Keratinocyte (primary cell): ENCODE measurements at regions not wholly inside any gene's neighbourhood (a gene's known extent, or its start where the extent isn't known, plus 50 kb on each side); places are given as distances from the start of the nearest gene placed in this dataset.

Experiments used
- DNase-seq: peaks from one replicate; pipeline ENCODE4 v3.0.0-alpha.2; 2011; ENCODE audit warnings: low read depth, missing footprints, low spot score
- FAIRE-seq: peaks from 2 replicates; lab custom pipeline; 2011; peaks lifted over from hg19 to GRCh38; lab: Jason Lieb, UNC
- H2AFZ ChIP-seq: 2 replicates; pipeline ENCODE4 v1.6.0; 2012; ENCODE audit warnings: low read length, control low read depth, inconsistent platforms; ENCODE audit not compliant: control insufficient read depth
- H3K27ac ChIP-seq: 2 replicates; pipeline ENCODE4 v1.5.1; 2011; ENCODE audit warnings: low read length; ENCODE audit not compliant: control insufficient read depth, insufficient read depth
- H3K27me3 ChIP-seq: 3 replicates; pipeline ENCODE4 v1.6.0; 2011; ENCODE audit warnings: low read length; ENCODE audit not compliant: control insufficient read depth, insufficient read depth; ENCODE audit errors: extremely low read depth
- H3K36me3 ChIP-seq, 2 experiments: 2 replicates in 1 of 2; 3 replicates in 1 of 2; pipeline ENCODE4 v1.5.1; 2011; ENCODE audit warnings: low read length in 2 of 2, mild to moderate bottlenecking in 1 of 2; ENCODE audit not compliant: control insufficient read depth in 2 of 2, insufficient read depth in 2 of 2; ENCODE audit errors: extremely low read depth in 1 of 2
- H3K4me1 ChIP-seq: 3 replicates; pipeline ENCODE4 v1.5.1; 2011; ENCODE audit warnings: low read length; ENCODE audit not compliant: control insufficient read depth, insufficient read depth; ENCODE audit errors: extremely low read depth
- H3K4me2 ChIP-seq: 3 replicates; pipeline ENCODE4 v1.6.0; 2011; ENCODE audit warnings: low read depth, low read length; ENCODE audit not compliant: control insufficient read depth, insufficient read depth; ENCODE audit errors: extremely low read depth
- H3K4me3 ChIP-seq, 3 experiments: fragments of 200-600 bp in 1 of 3; sonication (generic) in 1 of 3; 2 replicates in 2 of 3; 3 replicates in 1 of 3; pipeline ENCODE4 v1.5.1; 2011 to 2016; ENCODE audit warnings: low read length in 3 of 3, mild to moderate bottlenecking in 3 of 3, control low read depth in 2 of 3, inconsistent platforms in 1 of 3, low read depth in 1 of 3, mixed read lengths in 1 of 3, mixed run types in 1 of 3, moderate library complexity in 1 of 3; ENCODE audit not compliant: control insufficient read depth in 2 of 3, insufficient read depth in 2 of 3; ENCODE audit errors: extremely low read depth in 1 of 3
- H3K79me2 ChIP-seq: 2 replicates; pipeline ENCODE4 v1.6.0; 2012; ENCODE audit warnings: low read length; ENCODE audit not compliant: control insufficient read depth, insufficient read depth
- H3K9ac ChIP-seq: 3 replicates; pipeline ENCODE4 v1.6.0; 2011; ENCODE audit warnings: low read length; ENCODE audit not compliant: control insufficient read depth, insufficient read depth; ENCODE audit errors: extremely low read depth
- H3K9me1 ChIP-seq: 3 replicates; pipeline ENCODE4 v1.6.0; 2011; ENCODE audit warnings: low read length; ENCODE audit not compliant: control insufficient read depth, insufficient read depth; ENCODE audit errors: extremely low read depth
- H3K9me3 ChIP-seq: 2 replicates; pipeline ENCODE4 v1.5.1; 2012; ENCODE audit warnings: low read depth, low read length; ENCODE audit not compliant: control insufficient read depth
- H4K20me1 ChIP-seq: 3 replicates; pipeline ENCODE4 v1.6.0; 2011; ENCODE audit warnings: low read length; ENCODE audit not compliant: control insufficient read depth, insufficient read depth; ENCODE audit errors: extremely low read depth
- CTCF ChIP-seq, 3 experiments: IDR thresholded peaks in 1 of 3; conservative IDR thresholded peaks in 1 of 3; optimal IDR thresholded peaks in 1 of 3; 2 replicates in 2 of 3; 3 replicates in 1 of 3; pipeline versions ENCODE3 to v1.5.1; 2011; ENCODE audit warnings: low read length in 3 of 3, mild to moderate bottlenecking in 3 of 3, moderate library complexity in 2 of 3, control low read depth in 1 of 3, inconsistent platforms in 1 of 3; ENCODE audit not compliant: insufficient read depth in 2 of 3; ENCODE audit errors: extremely low read depth in 1 of 3
- EZH2 ChIP-seq: IDR thresholded peaks from one replicate; pipeline ENCODE4 v1.6.1; 2012; ENCODE audit warnings: inconsistent platforms, mild to moderate bottlenecking, low read length, moderate library complexity
- dilution Hi-C: fragments of 300-500 bp; cut with MboI; formaldehyde crosslinking; loops from one replicate; pipeline ENCODE4 v1.7.0; 2020; ENCODE audit warnings: low sequenced_read_pairs; ENCODE audit not compliant: extremely low pct_ligation_motif_present

- no peak overlapping the region for H3K27ac ChIP-seq
- H3K36me3 ChIP-seq = no peaks in the 10 kb centered on the region
- H3K27me3 ChIP-seq = no peaks in the 10 kb centered on the region
- H3K79me2 ChIP-seq = no peaks in the 10 kb centered on the region
- dilution Hi-C loops = no loop called here
- TF ChIP-seq CTCF (optimal IDR thresholded peaks at IDR 0.05 in 1 of 3, IDR thresholded peaks at IDR 0.05 in 1 of 3, conservative IDR thresholded peaks at IDR 0.05 in 1 of 3; ENCODE audit: extremely low read depth in 1 of 3, insufficient read depth in 2 of 3, low read length in 3 of 3) (no peak), EZH2 (no peak)
- no peak overlapping the region for H3K9ac ChIP-seq
- H3K4me1 ChIP-seq = peaks cover 22% of the 10 kb centered on the region
- H3K9me1 ChIP-seq = no peaks in the 10 kb centered on the region
- H2AFZ ChIP-seq = peak overlapping the region; percentile 38
- FAIRE-seq (peak; percentile 71), DNase-seq (no peak)
- H3K4me3 ChIP-seq = no peak overlapping the region
- no peaks in the 10 kb centered on the region for H3K9me3 ChIP-seq
- H3K4me2 ChIP-seq = no peak overlapping the region
- H4K20me1 ChIP-seq = no peaks in the 10 kb centered on the region
Observed at GRCh38 chr7:42414941-42415505, 178.0 kb upstream of the GLI3 start.

- H3K9me3 ChIP-seq = no peaks in the 10 kb centered on the region
- no peaks in the 10 kb centered on the region for H3K79me2 ChIP-seq
- peak; percentile 85 for FAIRE-seq
- dilution Hi-C loops = no loop called here
- peaks cover 22% of the 10 kb centered on the region for H3K4me1 ChIP-seq
- no peaks in the 10 kb centered on the region for H3K36me3 ChIP-seq
- no peaks in the 10 kb centered on the region for H3K27me3 ChIP-seq
- H2AFZ ChIP-seq = no peak overlapping the region
- no peak overlapping the region for H3K9ac ChIP-seq
- H3K4me2 ChIP-seq = peak overlapping the region; percentile 39
- TF ChIP-seq CTCF (optimal IDR thresholded peaks at IDR 0.05 in 1 of 3, IDR thresholded peaks at IDR 0.05 in 1 of 3, conservative IDR thresholded peaks at IDR 0.05 in 1 of 3; ENCODE audit: extremely low read depth in 1 of 3, insufficient read depth in 2 of 3, low read length in 3 of 3) = no peak
- TF ChIP-seq EZH2 = no peak
- no peak overlapping the region for H3K27ac ChIP-seq
- no peaks in the 10 kb centered on the region for H4K20me1 ChIP-seq
- DNase-seq = no peak
- H3K9me1 ChIP-seq = no peaks in the 10 kb centered on the region
- no peak overlapping the region for H3K4me3 ChIP-seq
Observed at GRCh38 chr7:42414028-42414427, 177.0 kb upstream of the GLI3 start.
